ENCODE measurements at regions not wholly inside any gene's neighbourhood (a gene's known extent, or its start where the extent isn't known, plus 50 kb on each side); places are given as distances from the start of the nearest gene placed in this dataset.

DNA sequence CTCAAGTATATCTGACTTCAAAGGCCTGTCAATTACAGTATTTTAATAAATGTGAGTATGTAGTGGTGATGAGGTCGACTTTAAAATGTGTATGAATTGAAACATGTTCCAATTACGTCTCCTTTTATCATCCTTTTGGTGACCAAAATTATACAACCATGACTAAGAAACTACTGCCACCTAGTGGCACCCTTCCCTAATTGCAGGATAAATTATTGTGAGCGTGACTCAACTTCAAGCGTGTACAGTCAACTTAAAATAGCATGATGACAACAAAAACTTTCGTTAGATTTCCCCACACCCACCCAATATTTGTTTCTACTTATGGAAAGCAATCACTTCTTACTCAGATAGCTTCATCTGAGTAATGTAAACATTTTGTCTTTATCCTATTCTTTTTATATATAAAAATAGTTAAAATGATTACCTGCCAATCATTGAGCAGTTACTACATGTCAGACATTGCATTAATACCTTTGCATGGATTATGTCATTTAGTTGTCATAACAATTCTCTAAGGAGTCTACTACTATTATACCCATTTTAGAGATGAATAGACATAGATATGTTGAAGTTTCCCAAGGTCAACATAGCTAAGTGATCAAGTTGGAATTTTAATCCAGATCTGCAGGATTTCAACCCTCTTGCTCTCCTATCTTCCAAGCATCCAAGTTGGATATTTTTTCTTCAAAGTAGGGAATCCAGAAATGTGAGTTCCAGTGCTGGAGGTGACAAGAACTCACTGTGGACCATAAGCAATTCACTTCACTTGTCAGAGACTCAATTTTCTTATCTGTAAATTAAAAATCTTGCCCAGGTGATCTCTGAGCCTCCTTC lies 106.0 kb downstream of the MEX3B start:
- TF ChIP-seq CTCF (IDR thresholded peaks at IDR 0.05), result peak; percentile 75
- TF ChIP-seq ZC3H11A (IDR thresholded peaks at IDR 0.05), result no peak

Data from A549 (cell line).